Bone marrow (tissue), 2 donors: ENCODE measurements at regions not wholly inside any gene's neighbourhood (a gene's known extent, or its start where the extent isn't known, plus 50 kb on each side); places are given as distances from the start of the nearest gene placed in this dataset.
"Not testable (repeated sequence)": the region's sequence is repeated elsewhere in the genome, so short reads cannot be mapped to it uniquely, and the experiment has no call there.

Source experiments
- DNase-seq, 2 donors: peaks; one replicate each; lab custom pipeline; 2025; lab: John Stamatoyannopoulos, UW

- no peak for DNase-seq
Observed at GRCh38 chr3:30469133-30469532, 137.3 kb upstream of the TGFBR2 start.

GRCh38 chr3:30470496-30470895 lies 135.9 kb upstream of the TGFBR2 start:
- DNase-seq, result no peak

GRCh38 chr3:30471066-30471465 lies 135.3 kb upstream of the TGFBR2 start:
- DNase-seq, result no peak

GRCh38 chr3:30471796-30472489 lies 134.5 kb upstream of the TGFBR2 start:
- DNase-seq, result no peak

- DNase-seq, result no peak
Observed at GRCh38 chr3:30473374-30474051, 132.9 kb upstream of the TGFBR2 start.

GRCh38 chr3:30474371-30474770 lies 132.0 kb upstream of the TGFBR2 start:
- no peak for DNase-seq

- no peak for DNase-seq
Observed at GRCh38 chr3:30475038-30475808, 131.2 kb upstream of the TGFBR2 start.

- DNase-seq, result no peak
Observed at GRCh38 chr3:30475809-30476178, 130.6 kb upstream of the TGFBR2 start.

GRCh38 chr3:30476368-30477084 lies 129.9 kb upstream of the TGFBR2 start:
- no peak for DNase-seq

- no peak for DNase-seq
Observed at GRCh38 chr3:30477149-30477921, 129.1 kb upstream of the TGFBR2 start.

GRCh38 chr3:30479737-30480136 lies 126.7 kb upstream of the TGFBR2 start:
- DNase-seq, result not testable (repeated sequence)

GRCh38 chr3:30480156-30480555 lies 126.2 kb upstream of the TGFBR2 start:
- not testable (repeated sequence) for DNase-seq

GRCh38 chr3:30480587-30480986 lies 125.8 kb upstream of the TGFBR2 start:
- DNase-seq, result no peak

GRCh38 chr3:30481241-30481640 lies 125.2 kb upstream of the TGFBR2 start:
- DNase-seq, result no peak

- DNase-seq, result not testable (repeated sequence)
Observed at GRCh38 chr3:30484229-30484628, 122.2 kb upstream of the TGFBR2 start.

- no peak for DNase-seq
Observed at GRCh38 chr3:30486368-30486767, 120.0 kb upstream of the TGFBR2 start.

- DNase-seq, result no peak
Observed at GRCh38 chr3:30488070-30488756, 118.2 kb upstream of the TGFBR2 start.

GRCh38 chr3:30492322-30493192 lies 113.8 kb upstream of the TGFBR2 start:
- DNase-seq, result no peak

- DNase-seq, result no peak
Observed at GRCh38 chr3:30493911-30494311, 112.5 kb upstream of the TGFBR2 start.
